HG03521 (cell line): ENCODE measurements at regions not wholly inside any gene's neighbourhood (a gene's known extent, or its start where the extent isn't known, plus 50 kb on each side); places are given as distances from the start of the nearest gene placed in this dataset.

ENCODE experiments used
- ATAC-seq: cut with Tn5 transposase; IDR thresholded peaks from one replicate; pipeline ENCODE4 v1.9.1; 2021; ENCODE audit warnings: mild to moderate bottlenecking, moderate library complexity; ENCODE audit not compliant: unreplicated experiment

- ATAC-seq = no peak
Observed at GRCh38 chr10:117948493-117948892, 98.2 kb downstream of the RAB11FIP2 start.

GRCh38 chr10:117950408-117950807, 96.3 kb downstream of the RAB11FIP2 start:
- no peak for ATAC-seq
